ENCODE measurements at regions not wholly inside any gene's neighbourhood (a gene's known extent, or its start where the extent isn't known, plus 50 kb on each side); places are given as distances from the start of the nearest gene placed in this dataset.

DNA sequence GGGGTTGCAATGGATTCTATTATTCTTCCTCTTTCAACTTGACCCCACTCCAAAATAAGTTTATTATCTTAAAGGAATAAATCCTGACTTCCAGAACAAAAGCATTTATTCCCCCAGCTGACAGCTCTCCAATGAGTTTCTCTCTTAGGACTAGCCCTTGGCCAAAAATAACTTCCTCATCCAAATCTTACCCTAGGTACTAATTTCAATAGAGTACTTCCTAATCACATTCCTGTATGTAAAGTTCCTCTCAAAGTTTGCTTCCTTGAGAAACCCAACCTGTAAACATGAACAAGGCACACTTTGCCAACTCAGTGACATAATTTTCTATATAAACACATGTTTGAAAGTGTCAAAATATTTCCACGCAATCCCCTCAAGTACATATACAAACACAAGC, 671.2 kb upstream of the GALNTL6 start:
- DNase-seq, result no peak

DNA sequence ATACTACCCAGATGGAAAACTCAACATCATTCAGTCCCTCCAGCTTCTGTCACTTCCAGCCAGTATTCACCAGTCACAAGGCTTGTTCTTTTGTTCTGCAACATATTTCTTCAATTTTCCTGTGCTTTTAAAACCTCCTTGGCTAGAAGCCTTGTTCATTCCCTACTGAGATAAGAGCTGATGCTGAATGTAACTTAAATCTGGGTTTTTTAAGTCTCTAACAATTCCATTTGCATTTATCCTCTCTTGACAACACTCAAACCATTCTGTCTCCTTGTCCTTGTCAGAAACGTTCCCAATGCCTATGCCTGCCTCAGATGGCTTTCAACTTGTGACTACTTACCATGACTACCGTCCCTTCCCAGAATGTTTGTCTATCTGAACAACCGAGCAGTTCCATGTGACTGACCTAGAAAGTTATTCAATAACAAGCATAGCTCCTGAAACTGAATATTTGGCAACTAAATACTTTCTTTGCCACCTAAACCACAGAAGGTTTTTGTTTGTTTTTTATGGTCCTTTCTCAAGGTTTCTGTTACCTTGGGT, 682.9 kb upstream of the GALNTL6 start:
- DNase-seq, result no peak

DNA sequence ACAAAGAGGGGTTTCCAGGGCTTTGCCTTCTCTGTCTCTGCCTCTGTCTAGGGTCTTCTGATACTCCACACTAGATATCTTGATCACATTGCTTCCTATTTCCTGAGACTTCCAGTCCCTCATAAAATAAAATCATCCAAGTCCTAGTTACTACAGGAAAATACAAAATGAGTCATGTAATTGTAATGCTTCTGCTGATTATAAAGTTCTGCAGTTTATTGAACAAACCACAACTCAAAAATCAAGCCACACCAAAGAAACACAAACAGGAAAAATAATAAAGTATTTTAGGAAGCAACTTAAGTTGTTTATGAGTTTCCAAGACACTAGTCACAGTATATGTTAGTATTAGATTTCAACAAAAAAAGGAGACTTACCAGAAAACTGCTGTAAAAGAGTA, 695.1 kb upstream of the GALNTL6 start:
- no peak for DNase-seq

DNA sequence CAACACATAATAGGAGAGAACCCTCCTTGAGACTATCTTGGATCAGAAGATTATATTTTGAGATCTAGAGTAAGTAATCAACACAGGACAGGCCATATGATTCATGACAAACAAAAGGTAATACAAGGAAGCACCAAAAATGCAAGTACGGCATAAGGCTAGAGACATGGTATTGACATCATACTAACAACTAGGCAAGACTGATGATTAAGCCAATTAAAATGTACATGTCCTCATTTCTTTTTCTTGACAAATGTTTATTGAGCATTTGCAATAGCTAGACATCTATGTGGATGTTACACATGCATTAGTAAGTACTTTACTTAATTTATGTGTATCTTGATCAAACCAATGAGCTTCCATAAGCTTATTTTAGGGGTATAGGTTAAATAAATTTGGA, 695.7 kb upstream of the GALNTL6 start:
- DNase-seq, result no peak

DNA sequence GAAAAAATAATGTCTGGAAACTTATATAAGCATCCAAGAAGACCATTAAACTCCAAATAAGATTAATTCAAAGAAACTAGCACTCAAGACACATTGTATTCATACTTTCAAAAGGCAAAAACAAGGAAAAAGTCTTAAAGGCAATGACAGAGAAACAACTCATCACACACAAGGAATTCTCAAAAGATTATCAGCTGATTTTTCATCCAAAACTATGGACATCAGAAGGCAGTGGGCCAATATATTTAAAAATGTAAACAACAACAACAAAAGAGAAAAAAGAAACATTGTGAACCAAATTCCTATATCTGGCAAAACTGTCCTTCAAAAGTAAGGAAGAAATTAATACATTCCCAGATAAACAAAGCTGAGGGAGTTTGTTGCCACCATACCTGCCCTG, 711.4 kb upstream of the GALNTL6 start:
- no peak for DNase-seq

DNA sequence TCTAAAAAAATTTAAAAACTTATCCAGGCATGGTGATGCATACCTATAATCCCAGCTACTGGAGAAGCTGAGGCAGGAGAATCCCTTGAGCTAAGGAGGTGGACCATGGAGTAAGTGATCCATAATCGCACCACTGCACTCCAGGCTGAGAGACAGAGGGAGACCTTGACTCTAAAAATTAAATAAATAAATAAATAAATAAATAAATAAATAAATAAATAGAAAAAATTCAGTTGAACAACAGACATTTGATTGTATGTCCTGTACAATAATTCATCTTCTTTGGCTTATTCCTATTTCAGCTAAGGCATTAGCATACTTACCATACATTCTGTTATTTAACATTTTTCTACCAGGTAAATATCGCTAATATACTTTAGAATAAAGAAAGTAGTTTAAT, 726.1 kb upstream of the GALNTL6 start:
- DNase-seq, result no peak

DNA sequence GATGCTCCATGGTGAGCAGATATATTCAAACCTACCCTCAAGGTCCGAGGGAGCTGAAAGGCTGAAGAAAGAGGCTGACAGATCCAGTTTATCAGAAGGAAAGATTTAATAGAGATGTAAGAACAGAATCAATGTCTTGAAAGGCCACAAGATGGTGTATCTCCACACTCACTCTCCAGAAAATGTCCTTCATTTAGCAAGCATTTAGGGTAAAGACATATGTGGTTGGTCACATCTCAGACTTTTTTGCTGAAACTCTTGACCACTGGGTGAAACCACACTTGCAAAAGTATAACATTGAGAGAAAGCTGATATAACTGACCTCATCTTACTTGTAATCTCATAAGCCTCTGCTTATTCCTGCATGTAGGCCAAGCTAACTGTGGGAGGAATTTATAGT, 745.8 kb upstream of the GALNTL6 start:
- DNase-seq, result no peak

DNA sequence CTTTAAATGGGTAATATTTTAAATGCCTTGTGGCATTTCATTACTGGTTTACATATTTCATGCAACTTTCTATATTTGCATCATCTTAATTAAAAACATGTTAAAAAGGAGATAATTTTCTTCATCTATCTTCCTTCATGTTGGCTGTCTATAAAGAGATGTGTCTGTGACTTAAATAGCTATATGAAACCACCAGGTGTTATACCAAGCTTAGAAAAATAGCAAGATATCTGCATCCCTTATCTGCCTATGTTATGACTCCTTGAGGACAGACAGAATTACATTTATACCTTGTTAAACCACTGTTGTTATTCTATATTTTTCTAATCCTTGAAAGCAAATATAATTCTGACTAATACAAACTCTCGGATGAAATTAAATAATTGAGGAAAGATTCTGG, 763.8 kb upstream of the GALNTL6 start:
- no peak for DNase-seq

DNA sequence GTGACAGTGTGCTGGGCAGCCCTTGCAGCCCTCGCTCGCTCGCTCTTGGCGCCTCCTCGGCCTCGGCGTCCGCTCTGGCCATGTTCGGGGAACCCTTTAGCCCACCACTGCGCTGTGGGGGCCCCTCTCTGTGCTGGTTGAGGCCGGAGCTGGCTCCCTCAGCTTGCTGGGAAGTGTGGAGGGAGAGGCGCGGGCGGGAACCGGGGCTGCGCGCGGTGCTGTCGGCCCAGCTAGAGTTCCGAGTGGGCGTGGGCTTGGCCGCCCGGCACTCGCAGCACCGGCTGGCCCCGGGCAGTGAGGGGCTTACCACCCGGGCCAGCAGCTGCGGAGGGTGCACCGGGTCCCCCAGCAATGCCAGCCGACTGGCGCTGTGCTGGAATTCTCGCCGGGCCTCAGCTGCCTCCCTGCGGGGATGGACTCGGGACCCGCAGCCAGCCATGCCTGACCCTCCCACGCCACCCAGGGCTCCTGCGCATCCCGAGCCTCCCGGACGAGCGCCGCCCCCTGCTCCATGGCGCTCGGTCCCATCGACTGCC, 770.1 kb upstream of the GALNTL6 start:
- DNase-seq, result no peak

DNA sequence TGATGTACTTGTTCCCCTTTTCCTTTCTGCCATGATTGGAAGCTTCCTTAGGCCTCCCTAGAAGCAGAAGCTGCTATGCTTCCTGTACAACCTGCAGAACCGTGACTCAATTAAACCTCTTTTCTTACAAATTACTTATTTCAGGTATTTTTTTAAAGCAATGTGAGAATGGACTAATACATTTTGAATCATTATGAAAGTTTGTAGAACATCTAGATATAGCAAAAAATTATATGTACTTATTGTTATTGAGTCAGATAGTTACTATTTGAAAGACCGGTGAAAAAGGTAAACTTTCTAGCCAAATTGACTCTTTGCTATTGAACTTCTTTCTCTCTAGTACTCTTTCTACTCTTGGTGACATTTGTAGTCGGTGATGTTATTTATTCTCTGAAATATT, 777.3 kb upstream of the GALNTL6 start:
- no peak for DNase-seq

DNA sequence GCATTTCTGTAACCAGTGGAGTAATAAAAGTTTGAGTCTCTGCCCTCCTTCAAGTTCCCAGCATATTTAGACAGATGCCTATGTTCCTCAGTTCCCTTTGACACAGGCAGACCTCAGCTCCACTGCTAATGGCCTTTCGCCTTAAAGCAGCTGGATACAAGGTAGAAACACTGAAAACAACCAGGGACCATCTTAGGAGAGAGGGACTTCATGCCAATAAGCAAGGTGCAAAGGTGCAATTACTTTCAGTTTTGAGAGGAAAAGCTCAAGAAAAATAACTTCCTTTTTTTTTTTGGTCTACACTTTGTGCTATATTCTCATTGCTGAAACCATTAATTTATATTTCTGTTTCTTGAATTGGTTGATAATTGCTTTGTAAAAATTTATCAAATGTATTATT, 781.9 kb upstream of the GALNTL6 start:
- no peak for DNase-seq

DNA sequence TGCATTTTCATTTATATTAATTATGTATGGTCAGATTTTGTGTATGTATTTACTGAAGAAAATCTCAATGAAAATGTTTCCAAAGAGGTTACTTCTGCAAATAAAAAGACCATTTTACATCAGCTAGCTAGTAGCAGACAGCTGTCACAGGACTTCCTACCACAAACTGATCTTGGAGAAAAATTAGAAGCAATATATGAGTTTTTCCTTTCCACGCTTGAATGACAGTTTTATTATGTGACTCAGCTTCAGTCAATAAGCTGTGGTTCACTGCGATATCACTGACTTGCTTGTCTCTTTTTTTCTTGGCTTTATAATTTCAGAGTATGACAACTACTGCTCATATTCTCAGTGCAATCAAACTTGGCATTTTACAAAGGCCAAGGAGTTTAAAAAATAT, 787.4 kb upstream of the GALNTL6 start:
- DNase-seq, result no peak

DNA sequence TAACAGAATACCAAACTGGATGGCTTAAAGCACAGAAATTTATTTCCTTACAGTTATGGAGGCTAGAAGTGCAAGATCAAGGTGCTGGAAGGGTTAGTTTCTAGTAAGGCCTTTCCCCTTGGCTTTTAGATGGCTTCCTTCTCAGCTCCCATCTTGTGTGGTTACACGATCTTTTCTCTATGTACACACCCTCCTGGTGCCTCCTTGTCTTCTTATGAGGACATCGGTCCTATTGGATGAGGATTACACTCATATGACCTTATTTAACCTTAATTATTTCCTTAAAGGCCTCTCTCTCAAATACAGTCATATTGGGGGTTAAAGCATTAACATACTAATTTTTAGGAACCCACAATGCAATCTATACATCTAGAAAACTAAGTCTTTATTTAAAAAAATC, 787.9 kb upstream of the GALNTL6 start:
- no peak for DNase-seq

DNA sequence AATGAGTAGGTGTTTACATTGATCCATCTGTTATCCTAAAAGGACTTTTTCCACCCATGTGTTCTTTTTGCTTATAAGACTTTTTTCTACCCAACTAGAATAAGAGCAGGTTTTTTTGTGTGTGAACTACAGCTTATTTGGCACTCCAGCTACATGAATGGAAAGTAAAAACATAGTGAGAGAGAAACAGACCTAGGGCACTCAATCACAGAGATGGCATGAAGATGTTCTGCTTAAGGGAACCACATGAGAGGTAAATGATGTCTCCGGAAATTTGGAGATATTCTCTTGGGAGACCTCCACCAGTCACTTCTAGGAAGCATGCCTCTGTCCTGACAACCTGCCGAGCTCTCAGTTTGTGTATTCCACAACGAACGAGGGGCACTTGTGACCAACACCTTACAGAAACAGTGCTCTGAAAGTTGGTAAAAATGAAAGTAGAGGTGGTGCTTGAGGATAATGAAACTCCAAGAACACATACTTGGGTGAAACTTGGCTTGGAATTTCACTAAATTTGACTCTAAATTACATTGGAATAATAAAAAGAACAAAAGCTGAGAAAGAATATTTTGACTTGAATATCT, 788.4 kb upstream of the GALNTL6 start:
- DNase-seq, result no peak

DNA sequence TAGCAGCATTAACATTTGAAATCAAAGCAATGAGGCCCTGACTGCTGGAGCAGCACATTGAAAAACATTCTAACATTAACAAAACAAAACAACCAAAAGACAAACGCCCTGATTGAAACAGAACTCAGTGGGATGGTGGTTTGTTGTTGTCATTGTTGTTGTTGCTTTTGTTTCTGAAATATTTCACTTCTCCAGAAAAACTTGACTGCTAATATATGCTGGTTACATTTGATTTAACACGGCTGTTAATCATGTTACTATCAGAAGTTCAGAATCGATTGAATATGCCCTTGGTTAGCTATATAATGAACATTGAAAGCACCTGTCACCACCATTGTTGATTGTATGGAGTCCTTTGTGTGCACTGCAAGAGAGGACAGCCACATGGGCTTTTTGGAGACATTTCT, 790.4 kb upstream of the GALNTL6 start:
- no peak for DNase-seq

DNA sequence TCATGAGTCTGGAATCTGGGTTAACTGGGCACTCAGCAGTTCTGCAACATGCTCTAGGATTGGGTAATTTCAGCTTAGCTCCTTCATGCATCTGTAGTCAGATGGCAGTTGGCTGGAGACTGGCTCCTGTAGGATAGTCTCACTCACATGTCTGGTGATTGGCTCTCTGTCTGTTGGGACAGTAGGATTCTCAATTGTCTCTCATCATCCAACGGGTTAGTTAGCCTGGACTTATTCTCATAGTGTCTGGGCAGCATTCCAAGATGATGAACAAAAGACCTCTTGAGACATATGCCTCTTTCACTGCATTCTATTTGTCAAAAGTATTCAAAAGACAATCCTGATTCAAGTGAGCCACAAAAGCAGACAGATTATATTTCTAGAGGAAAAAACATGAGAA, 795.6 kb upstream of the GALNTL6 start:
- DNase-seq, result no peak

DNA sequence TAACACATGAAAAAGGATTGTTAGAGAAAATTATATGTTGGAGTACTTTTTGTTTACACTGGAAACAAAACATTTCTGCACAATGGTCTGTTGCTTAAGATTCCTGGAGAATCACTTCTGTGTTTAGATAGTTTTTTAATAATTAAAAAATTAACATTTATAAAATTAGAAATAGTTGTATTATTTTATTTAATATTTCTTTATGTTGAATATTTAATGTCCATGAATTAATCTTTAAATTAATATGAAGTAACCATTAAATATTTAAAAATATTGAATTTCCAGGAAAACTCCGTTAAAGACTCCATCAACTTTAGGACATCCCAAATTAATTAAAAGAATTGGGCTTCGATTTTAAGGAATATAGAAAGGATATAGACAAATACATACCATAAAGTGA, 797.1 kb upstream of the GALNTL6 start:
- no peak for DNase-seq

DNA sequence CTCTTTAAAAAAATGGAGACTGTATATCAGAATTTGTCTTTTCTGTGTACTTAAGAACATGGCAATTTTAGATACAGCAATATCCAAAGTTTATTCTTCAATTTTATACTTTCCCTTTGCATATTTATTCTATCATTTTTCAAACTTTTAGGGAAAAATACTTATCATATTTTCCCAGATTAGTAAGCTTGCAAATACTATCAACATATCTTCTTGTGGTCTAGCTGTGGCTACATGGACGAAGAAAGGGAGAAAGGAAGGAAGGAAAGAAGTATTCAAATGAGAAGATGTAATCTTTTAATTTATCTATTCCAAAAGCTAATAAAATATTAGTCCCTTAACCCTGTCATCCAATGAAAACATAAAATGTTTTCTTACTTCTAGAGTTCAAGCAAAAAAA, 797.8 kb upstream of the GALNTL6 start:
- DNase-seq, result no peak

DNA sequence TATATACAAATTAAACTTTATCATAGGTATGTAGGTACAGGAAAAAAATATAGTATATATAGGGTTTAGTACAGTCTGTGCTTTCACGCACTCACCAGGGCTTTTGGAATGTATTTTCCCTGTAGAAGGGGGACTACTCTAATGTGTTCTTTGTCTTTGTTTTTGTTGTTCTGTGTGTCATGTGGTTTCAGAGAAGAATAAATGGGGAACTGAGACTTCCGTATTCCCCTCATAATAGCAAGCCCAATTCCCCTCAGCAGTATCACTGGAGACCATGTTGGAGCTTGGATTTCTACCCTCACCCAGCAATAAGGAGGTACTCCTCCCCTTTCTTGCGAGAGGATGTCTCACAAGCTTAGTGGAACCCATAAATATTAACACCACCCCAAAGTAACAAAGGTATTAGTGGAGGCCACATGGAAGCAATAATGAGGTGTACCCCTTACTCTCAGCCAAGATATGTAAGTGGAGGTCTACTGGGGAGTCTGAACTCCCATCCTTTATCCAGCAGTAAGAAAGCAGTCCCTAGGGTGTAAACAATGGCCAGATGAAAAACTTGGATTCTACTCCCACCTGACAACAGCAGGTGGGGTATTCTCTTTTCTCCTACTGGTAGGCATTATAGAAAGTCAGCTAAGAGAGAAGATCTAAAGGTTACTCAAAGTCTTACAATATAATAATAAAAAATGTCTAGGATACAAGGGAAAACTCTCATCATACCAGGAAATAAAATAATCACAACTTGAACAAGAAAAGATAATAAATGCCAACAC, 805.4 kb upstream of the GALNTL6 start:
- no peak for DNase-seq

DNA sequence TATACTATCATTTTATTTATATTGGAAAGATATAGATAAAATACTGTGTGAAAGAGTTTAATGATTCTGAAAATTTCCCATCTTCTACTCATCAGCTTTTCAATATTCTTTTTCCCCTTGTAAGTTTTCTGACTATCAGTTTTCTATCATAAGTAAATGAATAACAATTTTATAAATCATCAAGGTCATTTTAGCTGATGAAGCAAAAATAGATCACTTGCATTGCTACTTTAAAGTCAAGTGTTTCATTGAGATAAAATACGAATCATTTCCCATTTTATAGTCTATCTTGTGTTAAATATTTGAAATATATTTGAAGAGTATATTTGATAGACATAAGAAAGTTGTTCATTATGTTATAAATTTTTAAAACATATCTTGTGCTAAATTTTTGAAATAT, 811.0 kb upstream of the GALNTL6 start:
- no peak for DNase-seq

DNA sequence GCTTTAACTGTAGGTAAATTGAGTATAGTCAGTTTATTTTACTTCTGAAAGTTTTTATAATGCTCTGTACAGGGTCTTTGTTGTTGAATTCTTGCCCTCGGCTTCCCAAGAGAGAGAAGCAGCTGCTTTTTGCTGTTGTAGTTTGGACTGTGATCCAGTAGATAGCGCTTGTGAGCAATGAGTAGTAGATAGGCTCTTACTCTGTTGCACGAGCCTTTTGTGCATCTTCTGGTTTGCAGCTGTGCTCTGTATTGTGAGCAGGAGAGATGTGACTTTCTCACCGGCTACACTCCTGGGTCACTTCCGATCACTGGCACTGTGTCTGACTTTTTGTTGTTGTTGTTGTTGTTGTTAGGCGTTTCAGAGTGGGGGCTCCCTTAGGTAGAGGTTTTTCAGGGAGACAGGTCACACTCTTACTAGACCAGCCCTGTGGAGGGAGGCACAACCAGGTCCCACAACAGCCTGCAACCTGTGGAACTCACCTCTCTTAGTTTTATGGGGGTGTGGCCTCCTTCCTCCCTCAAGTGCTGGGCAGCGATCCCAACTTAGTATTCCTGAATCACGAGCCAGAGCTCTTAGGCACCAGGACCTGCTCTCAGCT, 822.1 kb upstream of the GALNTL6 start:
- DNase-seq, result peak; percentile 4

DNA sequence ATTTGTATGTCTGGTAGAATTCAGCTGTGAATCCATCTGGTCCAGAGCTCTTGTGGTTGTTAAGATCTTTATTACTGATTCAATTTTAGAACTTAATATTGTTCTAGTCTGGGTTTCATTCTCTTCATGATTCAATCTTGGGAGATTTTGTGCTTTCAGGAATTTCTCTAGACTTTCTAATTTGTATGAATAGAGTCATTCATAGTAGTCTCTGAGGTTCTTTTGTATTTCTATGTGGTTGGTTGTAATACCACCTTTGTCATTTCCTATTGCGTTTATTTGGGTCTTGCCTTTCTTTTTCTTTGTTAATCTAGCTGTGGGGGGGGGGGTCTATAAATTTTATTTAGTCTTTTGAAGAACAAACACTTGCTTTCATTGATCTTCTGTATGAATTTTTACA, 824.8 kb upstream of the GALNTL6 start:
- DNase-seq, result no peak

DNA sequence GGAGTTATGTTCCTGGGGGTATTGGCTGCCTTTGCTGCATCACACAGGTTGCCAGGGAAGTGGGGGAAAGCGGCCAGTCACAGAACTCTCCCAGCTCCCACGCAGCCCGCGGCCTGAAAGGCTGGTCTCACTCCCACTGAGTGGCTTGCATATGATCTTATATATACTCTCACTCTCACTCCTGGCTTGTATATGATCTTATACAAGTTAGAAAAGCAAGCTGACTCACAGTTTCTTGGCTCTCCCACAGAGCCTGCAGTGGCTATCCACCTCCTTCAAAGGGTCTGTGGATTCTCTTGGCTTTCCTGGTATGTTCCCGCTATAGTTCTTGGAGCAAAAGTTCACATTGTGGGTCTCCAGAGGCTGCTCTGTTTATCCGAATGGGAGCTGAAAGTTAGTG, 833.5 kb upstream of the GALNTL6 start:
- no peak for DNase-seq

DNA sequence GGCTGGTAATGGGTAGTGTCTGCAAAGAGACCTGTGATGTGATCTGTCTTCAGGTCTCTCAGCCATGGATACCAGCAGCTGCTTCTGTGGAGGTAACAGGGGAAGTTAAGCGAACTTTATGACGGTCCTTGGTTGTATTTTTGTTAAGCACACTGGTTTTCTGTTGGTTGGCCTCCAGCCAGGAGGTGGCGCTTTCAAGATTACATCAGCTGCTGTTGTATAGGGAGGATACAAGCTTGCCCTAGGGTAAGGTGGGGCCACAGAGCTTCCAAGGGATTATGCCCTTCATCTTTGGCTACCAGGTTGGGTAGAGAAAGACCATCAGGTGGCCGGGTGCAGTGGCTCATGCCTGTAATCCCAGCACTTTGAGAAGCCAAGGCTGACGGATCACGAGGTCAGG, 834.2 kb upstream of the GALNTL6 start:
- no peak for DNase-seq

Data from activated CD4-positive, alpha-beta T cell treated with anti-CD3 and anti-CD28 coated beads, Interleukin-2, Interleukin-6, amounts not matched to agents 100 ng/mL and 50 ng/mL, durations not matched to agents 16 hours and 8 hours (primary cell).